GM18907 (cell line): ENCODE measurements at regions not wholly inside any gene's neighbourhood (a gene's known extent, or its start where the extent isn't known, plus 50 kb on each side); places are given as distances from the start of the nearest gene placed in this dataset.
A peak's percentile ranks its signal among the peaks of the same experiment; 100 is the strongest.
"Not testable (repeated sequence)": the region's sequence is repeated elsewhere in the genome, so short reads cannot be mapped to it uniquely, and the experiment has no call there.

ENCODE experiments used
- ATAC-seq: cut with Tn5 transposase; IDR thresholded peaks from one replicate; pipeline ENCODE4 v1.9.1; 2021; ENCODE audit warnings: mild to moderate bottlenecking, moderate library complexity; ENCODE audit not compliant: unreplicated experiment

- peak; percentile 79 for ATAC-seq
These were observed 76.9 kb upstream of the HNRNPA1L2 start for GRCh38 chr13:52565324-52565723.

- not testable (repeated sequence) for ATAC-seq
These were observed 72.2 kb upstream of the HNRNPA1L2 start for GRCh38 chr13:52569904-52570602.

- ATAC-seq = not testable (repeated sequence)
These were observed 71.1 kb upstream of the HNRNPA1L2 start for GRCh38 chr13:52571163-52571562.

GRCh38 chr13:52582962-52583361, 59.3 kb upstream of the HNRNPA1L2 start:
- peak; percentile 95 for ATAC-seq
